DND-41 (cell line): ENCODE measurements at regions not wholly inside any gene's neighbourhood (a gene's known extent, or its start where the extent isn't known, plus 50 kb on each side); places are given as distances from the start of the nearest gene placed in this dataset.

Source experiments
- ATAC-seq: fragments of 200-7000 bp; cut with Tn5 transposase; 3 replicates; pipeline ENCODE4 v1.9.1; 2021; ENCODE audit warnings: low read depth; ENCODE audit not compliant: insufficient read depth
- DNase-seq: peaks from one replicate; pipeline ENCODE4 v3.0.0-alpha.2; 2020
- H2AFZ ChIP-seq: 2 replicates; pipeline ENCODE4 v1.6.0; 2012; ENCODE audit warnings: low read depth, low read length
- H3K27ac ChIP-seq: 2 replicates; pipeline ENCODE4 v1.5.1; 2012; ENCODE audit warnings: low read length, inconsistent platforms
- H3K27me3 ChIP-seq: fragments of 200-600 bp; sonication (generic); 2 replicates; pipeline ENCODE4 v1.6.0; 2012; ENCODE audit warnings: low read length, mild to moderate bottlenecking, inconsistent platforms; ENCODE audit not compliant: insufficient read depth, poor library complexity
- H3K36me3 ChIP-seq: 2 replicates; pipeline ENCODE4 v1.5.1; 2012; ENCODE audit warnings: low read length, inconsistent platforms; ENCODE audit not compliant: insufficient read depth
- H3K4me1 ChIP-seq: 2 replicates; pipeline ENCODE4 v1.5.1; 2012; ENCODE audit warnings: mild to moderate bottlenecking, low read length; ENCODE audit not compliant: insufficient read depth
- H3K4me2 ChIP-seq: 2 replicates; pipeline ENCODE4 v1.6.0; 2012; ENCODE audit warnings: mild to moderate bottlenecking, moderate library complexity, low read length, inconsistent platforms; ENCODE audit not compliant: insufficient read depth
- H3K4me3 ChIP-seq, 2 experiments: fragments of 200-600 bp in 1 of 2; shearing (Covaris generic) in 1 of 2; 2 replicates each; pipeline ENCODE4 v1.5.1; 2012 to 2016; ENCODE audit warnings: inconsistent platforms in 2 of 2, low read length in 2 of 2, mild to moderate bottlenecking in 2 of 2, low read depth in 1 of 2, moderate library complexity in 1 of 2
- H3K79me2 ChIP-seq: 2 replicates; pipeline ENCODE4 v1.6.0; 2012; ENCODE audit warnings: low read length, inconsistent platforms; ENCODE audit not compliant: insufficient read depth
- H3K9ac ChIP-seq: 2 replicates; pipeline ENCODE4 v1.6.0; 2012; ENCODE audit warnings: low read depth, mild to moderate bottlenecking, inconsistent platforms, low read length, moderate library complexity
- H3K9me3 ChIP-seq: 2 replicates; pipeline ENCODE4 v1.5.1; 2012; ENCODE audit warnings: low read length, moderate library complexity, mild to moderate bottlenecking, inconsistent platforms; ENCODE audit not compliant: insufficient read depth, severe bottlenecking
- H4K20me1 ChIP-seq: 2 replicates; pipeline ENCODE4 v1.6.0; 2012; ENCODE audit warnings: low read length; ENCODE audit not compliant: insufficient read depth
- EZH2 ChIP-seq: IDR thresholded peaks from 3 replicates; pipeline ENCODE4 v1.6.1; 2012; ENCODE audit warnings: borderline replicate concordance, low read depth, mild to moderate bottlenecking, moderate library complexity, low read length, inconsistent platforms; ENCODE audit not compliant: severe bottlenecking
- TF ChIP-seq, protein P1 (sequence below): IDR thresholded peaks from 2 replicates; pipeline ENCODE4 v1.5.1; 2012; ENCODE audit warnings: borderline replicate concordance, low read length, moderate library complexity, mild to moderate bottlenecking; ENCODE audit not compliant: poor library complexity, severe bottlenecking; ENCODE audit errors: extremely low read depth

DNA sequence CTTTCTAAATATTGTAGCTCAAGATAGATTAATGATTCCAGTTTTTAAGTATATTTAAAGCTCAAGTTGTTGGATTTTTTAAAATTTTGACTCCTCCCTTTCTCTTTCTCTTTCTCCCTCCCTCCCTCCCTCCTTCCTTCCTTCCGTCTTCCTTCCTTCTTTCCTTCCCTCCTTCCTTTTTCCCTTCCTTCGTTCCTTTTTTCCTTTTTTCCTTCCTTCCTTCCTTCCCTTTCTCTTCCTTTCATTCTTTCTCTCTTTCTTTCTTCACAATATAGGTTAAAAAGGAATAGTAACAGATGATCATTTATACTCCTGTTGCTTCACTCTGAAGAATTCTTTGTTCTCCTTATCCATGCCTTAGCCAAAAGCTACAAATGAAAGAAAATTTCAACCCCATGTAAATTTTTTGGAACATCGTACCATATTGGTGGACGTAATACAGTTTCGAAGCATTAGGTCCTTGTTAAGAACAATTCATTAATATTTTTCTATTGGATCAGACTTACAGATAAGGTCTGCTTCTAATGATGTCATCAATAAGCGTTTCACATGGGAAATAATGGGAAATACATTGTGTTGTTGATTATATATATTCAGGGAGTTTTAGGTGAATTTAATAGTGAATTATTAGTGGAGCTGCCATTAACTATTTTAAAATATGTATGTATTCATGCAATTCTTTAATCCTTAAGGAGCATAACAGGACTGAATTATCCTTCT, 139.6 kb upstream of the SLC35B3 start:
- H3K36me3 ChIP-seq = no peaks in the 10 kb centered on the region
- no peak for DNase-seq
- no peaks in the 10 kb centered on the region for H3K9me3 ChIP-seq
- no peaks in the 10 kb centered on the region for H3K27me3 ChIP-seq
- no peak overlapping the region for H3K4me2 ChIP-seq
- no peak overlapping the region for H3K27ac ChIP-seq
- H3K4me3 ChIP-seq = no peak overlapping the region
- no peaks in the 10 kb centered on the region for H3K4me1 ChIP-seq
- no peaks in the 10 kb centered on the region for H4K20me1 ChIP-seq
- no peak overlapping the region for H2AFZ ChIP-seq
- H3K79me2 ChIP-seq = no peaks in the 10 kb centered on the region
- ATAC-seq = no peak
- H3K9ac ChIP-seq = no peak overlapping the region
- TF ChIP-seq, protein P1, sequence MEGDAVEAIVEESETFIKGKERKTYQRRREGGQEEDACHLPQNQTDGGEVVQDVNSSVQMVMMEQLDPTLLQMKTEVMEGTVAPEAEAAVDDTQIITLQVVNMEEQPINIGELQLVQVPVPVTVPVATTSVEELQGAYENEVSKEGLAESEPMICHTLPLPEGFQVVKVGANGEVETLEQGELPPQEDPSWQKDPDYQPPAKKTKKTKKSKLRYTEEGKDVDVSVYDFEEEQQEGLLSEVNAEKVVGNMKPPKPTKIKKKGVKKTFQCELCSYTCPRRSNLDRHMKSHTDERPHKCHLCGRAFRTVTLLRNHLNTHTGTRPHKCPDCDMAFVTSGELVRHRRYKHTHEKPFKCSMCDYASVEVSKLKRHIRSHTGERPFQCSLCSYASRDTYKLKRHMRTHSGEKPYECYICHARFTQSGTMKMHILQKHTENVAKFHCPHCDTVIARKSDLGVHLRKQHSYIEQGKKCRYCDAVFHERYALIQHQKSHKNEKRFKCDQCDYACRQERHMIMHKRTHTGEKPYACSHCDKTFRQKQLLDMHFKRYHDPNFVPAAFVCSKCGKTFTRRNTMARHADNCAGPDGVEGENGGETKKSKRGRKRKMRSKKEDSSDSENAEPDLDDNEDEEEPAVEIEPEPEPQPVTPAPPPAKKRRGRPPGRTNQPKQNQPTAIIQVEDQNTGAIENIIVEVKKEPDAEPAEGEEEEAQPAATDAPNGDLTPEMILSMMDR = no peak
- TF ChIP-seq EZH2 = no peak

- Histone ChIP-seq H3K27ac (no peak overlapping the region), H3K4me3 (no peak overlapping the region), H3K4me1 (no peaks in the 10 kb centered on the region), H3K9me3 (no peaks in the 10 kb centered on the region), H3K4me2 (no peak overlapping the region), H4K20me1 (no peaks in the 10 kb centered on the region), H3K27me3 (no peaks in the 10 kb centered on the region), H3K79me2 (no peaks in the 10 kb centered on the region), H3K9ac (no peak overlapping the region), H3K36me3 (no peaks in the 10 kb centered on the region), H2AFZ (no peak overlapping the region)
- no peak for DNase-seq
- ATAC-seq = no peak
- no peak for TF ChIP-seq EZH2
- TF ChIP-seq, protein P1 = no peak
Measured at GRCh38 chr6:8574311-8574710, 139.0 kb upstream of the SLC35B3 start.

GRCh38 chr6:8570256-8570920, 135.0 kb upstream of the SLC35B3 start:
- no peak overlapping the region for H2AFZ ChIP-seq
- H3K79me2 ChIP-seq = no peaks in the 10 kb centered on the region
- H3K9ac ChIP-seq = no peak overlapping the region
- no peaks in the 10 kb centered on the region for H3K4me1 ChIP-seq
- no peak overlapping the region for H3K4me2 ChIP-seq
- no peak for DNase-seq
- TF ChIP-seq EZH2 = no peak
- TF ChIP-seq, protein P1 = no peak
- no peaks in the 10 kb centered on the region for H3K27me3 ChIP-seq
- H4K20me1 ChIP-seq = no peaks in the 10 kb centered on the region
- H3K36me3 ChIP-seq = no peaks in the 10 kb centered on the region
- ATAC-seq = no peak
- H3K4me3 ChIP-seq = no peak overlapping the region
- no peak overlapping the region for H3K27ac ChIP-seq
- no peaks in the 10 kb centered on the region for H3K9me3 ChIP-seq
